Nephron progenitor cell (in vitro differentiated cells): ENCODE measurements at regions not wholly inside any gene's neighbourhood (a gene's known extent, or its start where the extent isn't known, plus 50 kb on each side); places are given as distances from the start of the nearest gene placed in this dataset.

ENCODE experiments used
- DNase-seq: peaks from one replicate; pipeline ENCODE4 v3.0.0; 2021
- H3K27ac Mint-ChIP-seq: 2 replicates; pipeline ENCODE4 v1.8.0; 2021; ENCODE audit warnings: mild to moderate bottlenecking, moderate library complexity, mixed read lengths
- H3K27me3 Mint-ChIP-seq: 2 replicates; pipeline ENCODE4 v1.8.0; 2021; ENCODE audit warnings: mild to moderate bottlenecking, low read depth, mixed read lengths; ENCODE audit not compliant: poor library complexity
- H3K36me3 Mint-ChIP-seq: 2 replicates; pipeline ENCODE4 v1.8.0; 2021; ENCODE audit warnings: low read depth, mixed read lengths
- H3K4me1 Mint-ChIP-seq: 2 replicates; pipeline ENCODE4 v1.8.0; 2021; ENCODE audit warnings: mixed read lengths
- H3K4me3 Mint-ChIP-seq: 2 replicates; pipeline ENCODE4 v1.8.0; 2021; ENCODE audit warnings: mild to moderate bottlenecking, moderate library complexity, mixed read lengths
- H3K9me3 Mint-ChIP-seq: 2 replicates; pipeline ENCODE4 v1.8.0; 2021; ENCODE audit warnings: mild to moderate bottlenecking, moderate library complexity, mixed read lengths
- TF ChIP-seq, protein P1 (sequence below): fragments of 200-600 bp; sonication (generic); IDR thresholded peaks from 2 replicates; pipeline ENCODE4 v1.5.0; 2021; ENCODE audit warnings: antibody characterized with exemption

DNA sequence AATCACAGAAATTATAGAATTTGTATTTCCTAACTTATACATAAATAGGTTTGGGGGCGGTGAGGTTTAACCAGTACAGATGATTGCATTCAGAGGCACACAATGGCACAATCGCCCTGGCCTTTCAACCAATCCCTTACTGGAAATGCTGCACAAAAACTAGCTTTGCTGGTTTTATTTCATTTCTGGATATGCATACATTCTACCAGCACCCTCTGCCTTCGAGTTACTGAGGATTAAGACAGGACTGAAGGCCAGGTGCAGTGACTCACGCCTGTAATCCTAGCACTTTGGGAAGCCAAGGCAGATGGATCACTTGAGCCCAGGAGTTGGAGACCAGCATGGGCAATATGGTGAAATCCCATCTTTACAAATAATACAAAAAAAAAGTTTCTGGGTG is 336.1 kb downstream of the ARRDC4 start:
- no peak for DNase-seq
- TF ChIP-seq, protein P1, sequence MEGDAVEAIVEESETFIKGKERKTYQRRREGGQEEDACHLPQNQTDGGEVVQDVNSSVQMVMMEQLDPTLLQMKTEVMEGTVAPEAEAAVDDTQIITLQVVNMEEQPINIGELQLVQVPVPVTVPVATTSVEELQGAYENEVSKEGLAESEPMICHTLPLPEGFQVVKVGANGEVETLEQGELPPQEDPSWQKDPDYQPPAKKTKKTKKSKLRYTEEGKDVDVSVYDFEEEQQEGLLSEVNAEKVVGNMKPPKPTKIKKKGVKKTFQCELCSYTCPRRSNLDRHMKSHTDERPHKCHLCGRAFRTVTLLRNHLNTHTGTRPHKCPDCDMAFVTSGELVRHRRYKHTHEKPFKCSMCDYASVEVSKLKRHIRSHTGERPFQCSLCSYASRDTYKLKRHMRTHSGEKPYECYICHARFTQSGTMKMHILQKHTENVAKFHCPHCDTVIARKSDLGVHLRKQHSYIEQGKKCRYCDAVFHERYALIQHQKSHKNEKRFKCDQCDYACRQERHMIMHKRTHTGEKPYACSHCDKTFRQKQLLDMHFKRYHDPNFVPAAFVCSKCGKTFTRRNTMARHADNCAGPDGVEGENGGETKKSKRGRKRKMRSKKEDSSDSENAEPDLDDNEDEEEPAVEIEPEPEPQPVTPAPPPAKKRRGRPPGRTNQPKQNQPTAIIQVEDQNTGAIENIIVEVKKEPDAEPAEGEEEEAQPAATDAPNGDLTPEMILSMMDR, result no peak
- Mint-ChIP-seq H3K27ac (no peak overlapping the region), H3K4me1 (no peaks in the 10 kb centered on the region), H3K27me3 (peaks cover 56% of the 10 kb centered on the region), H3K4me3 (no peak overlapping the region), H3K9me3 (no peaks in the 10 kb centered on the region), H3K36me3 (no peaks in the 10 kb centered on the region)

DNA sequence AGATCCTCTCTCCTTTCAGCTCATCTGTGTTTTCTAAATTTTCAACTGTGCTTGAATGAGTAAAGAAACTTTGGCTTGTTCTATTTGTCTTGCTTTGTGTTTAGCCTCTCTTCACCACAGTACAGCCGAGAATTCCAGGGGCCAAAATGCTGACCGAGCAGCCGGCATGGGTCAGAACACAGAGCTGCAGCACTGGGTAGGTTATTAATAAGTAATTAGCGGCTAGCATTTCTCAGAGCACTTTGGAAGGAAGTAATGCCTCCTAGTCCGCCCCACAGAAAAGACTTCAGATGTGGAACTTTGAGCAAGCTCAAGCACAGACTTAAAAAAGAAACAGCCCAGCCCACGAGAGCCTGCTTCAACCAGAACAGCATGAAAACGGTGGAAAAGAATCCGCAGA is 343.9 kb downstream of the ARRDC4 start:
- Mint-ChIP-seq H3K27me3 (peaks cover 41% of the 10 kb centered on the region), H3K4me3 (no peak overlapping the region)

DNA sequence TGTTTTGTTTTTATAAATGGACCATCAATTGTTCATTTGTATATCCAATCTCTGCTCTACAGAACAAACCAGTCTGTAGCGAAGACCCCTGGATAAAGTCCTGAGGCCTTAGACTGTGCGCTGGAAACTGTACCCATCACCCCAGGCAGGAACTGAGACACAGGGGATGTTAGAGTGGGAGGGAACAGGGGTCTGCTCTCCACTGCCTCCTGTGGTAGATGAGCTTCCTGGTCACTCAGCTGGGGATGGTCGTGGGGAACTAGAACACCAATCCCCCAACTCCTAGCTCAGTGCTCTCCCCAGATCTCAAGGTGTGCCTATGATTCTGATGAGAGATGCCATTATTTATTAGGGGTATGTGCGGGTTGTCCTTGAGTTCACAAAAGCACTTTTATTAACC is 340.2 kb upstream of the IGF1R start:
- Mint-ChIP-seq H3K9me3 (peaks cover 9% of the 10 kb centered on the region), H3K4me3 (no peak overlapping the region), H3K27me3 (peaks cover 30% of the 10 kb centered on the region), H3K36me3 (no peaks in the 10 kb centered on the region), H3K4me1 (no peaks in the 10 kb centered on the region), H3K27ac (no peak overlapping the region)
- no peak for DNase-seq
- TF ChIP-seq, protein P1, result no peak

More for the DNA sequence above, 343.9 kb downstream of the ARRDC4 start:
- Mint-ChIP-seq H3K4me1 (no peaks in the 10 kb centered on the region), H3K9me3 (no peaks in the 10 kb centered on the region), H3K36me3 (no peaks in the 10 kb centered on the region), H3K27ac (no peak overlapping the region)
- DNase-seq, result no peak
- TF ChIP-seq, protein P1, result no peak

DNA sequence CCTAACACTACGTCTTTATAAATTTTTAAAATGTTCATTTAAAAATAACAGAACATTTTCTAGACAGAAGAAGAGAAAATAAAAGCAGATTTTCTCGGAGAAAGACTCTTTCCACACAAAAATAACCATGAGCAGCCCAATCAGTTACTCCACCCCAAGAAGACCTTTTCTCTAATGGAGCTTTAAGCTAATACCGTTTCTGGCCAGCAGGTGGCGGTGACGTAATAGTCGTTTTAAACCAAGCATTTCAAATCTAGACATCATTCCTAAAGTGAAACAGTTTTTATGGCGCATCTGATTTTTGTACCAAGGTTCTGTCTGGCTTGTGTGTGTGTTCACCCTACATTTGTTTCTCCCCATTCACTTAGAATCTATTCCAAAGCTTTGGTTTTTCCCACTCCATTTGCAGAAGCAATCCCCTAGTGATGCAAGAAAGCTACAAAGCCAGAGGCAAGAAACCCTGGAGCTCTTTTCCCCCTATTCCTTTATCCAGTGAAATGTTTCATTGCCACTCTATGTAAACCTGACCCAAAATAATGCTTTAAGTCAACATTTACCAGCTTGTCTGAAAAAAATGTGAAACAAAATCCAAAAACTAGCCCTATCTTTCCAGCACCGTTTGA is 336.7 kb upstream of the IGF1R start:
- H3K36me3 Mint-ChIP-seq, result no peaks in the 10 kb centered on the region
- H3K4me1 Mint-ChIP-seq, result no peaks in the 10 kb centered on the region
- no peak overlapping the region for H3K27ac Mint-ChIP-seq
- peak; percentile 85 for DNase-seq
- H3K27me3 Mint-ChIP-seq, result peaks cover 13% of the 10 kb centered on the region
- no peak overlapping the region for H3K4me3 Mint-ChIP-seq
- TF ChIP-seq, protein P1, result peak; percentile 82
- H3K9me3 Mint-ChIP-seq, result peaks cover 9% of the 10 kb centered on the region

DNA sequence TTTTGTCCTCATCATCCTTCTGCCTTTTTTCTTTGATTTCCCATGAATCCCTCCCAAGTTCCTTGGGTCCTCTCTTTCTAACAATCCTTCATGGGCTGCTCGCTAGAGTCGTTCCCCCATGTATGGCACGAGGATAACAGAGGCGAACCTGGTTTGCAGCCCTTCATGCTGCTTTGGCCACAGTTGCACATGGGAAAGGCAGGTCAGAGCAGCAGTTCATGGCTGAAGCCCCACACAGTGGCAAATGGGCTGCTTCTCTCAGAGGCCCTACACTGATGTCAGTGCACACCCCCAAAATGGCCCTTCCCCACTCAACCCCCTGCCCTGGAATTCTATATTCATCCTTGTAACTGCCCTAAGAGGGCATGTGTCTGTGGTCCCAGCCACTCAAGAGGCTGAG is 335.4 kb upstream of the IGF1R start:
- Mint-ChIP-seq H3K4me3 (no peak overlapping the region), H3K36me3 (no peaks in the 10 kb centered on the region), H3K27ac (no peak overlapping the region), H3K9me3 (peaks cover 15% of the 10 kb centered on the region), H3K27me3 (peaks cover 13% of the 10 kb centered on the region), H3K4me1 (no peaks in the 10 kb centered on the region)
- no peak for DNase-seq
- TF ChIP-seq, protein P1, result no peak

DNA sequence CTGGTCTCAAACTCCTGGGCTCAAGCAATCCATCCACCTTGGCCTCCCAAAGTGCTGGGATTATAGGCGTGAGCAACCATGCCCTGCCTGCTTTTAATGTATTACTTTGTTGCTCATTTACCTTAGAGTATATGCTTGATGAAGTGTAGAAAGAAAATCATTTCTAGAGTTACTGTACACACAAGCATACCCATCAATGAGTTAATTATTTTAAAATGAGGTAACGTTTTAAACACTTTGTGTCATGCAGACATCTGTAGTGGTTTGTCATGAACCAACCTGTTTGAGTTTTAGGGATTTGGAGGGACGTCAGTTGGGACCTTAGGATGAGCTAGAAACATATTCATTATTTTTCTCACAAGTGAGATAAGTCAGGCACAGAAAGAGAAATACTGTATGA is 332.4 kb upstream of the IGF1R start:
- no peak overlapping the region for H3K27ac Mint-ChIP-seq
- H3K27me3 Mint-ChIP-seq, result peaks cover 9% of the 10 kb centered on the region
- no peak for DNase-seq
- peaks cover 29% of the 10 kb centered on the region for H3K9me3 Mint-ChIP-seq
- H3K4me1 Mint-ChIP-seq, result peaks cover 9% of the 10 kb centered on the region
- no peak overlapping the region for H3K4me3 Mint-ChIP-seq
- TF ChIP-seq, protein P1, result no peak
- peaks cover 7% of the 10 kb centered on the region for H3K36me3 Mint-ChIP-seq
